GM21576 (cell line): ENCODE measurements at regions not wholly inside any gene's neighbourhood (a gene's known extent, or its start where the extent isn't known, plus 50 kb on each side); places are given as distances from the start of the nearest gene placed in this dataset.
"Not testable (repeated sequence)": the region's sequence is repeated elsewhere in the genome, so short reads cannot be mapped to it uniquely, and the experiment has no call there.

ENCODE experiments used
- ATAC-seq: cut with Tn5 transposase; IDR thresholded peaks from one replicate; pipeline ENCODE4 v1.9.1; 2021; ENCODE audit warnings: mild to moderate bottlenecking, moderate library complexity; ENCODE audit not compliant: unreplicated experiment

DNA sequence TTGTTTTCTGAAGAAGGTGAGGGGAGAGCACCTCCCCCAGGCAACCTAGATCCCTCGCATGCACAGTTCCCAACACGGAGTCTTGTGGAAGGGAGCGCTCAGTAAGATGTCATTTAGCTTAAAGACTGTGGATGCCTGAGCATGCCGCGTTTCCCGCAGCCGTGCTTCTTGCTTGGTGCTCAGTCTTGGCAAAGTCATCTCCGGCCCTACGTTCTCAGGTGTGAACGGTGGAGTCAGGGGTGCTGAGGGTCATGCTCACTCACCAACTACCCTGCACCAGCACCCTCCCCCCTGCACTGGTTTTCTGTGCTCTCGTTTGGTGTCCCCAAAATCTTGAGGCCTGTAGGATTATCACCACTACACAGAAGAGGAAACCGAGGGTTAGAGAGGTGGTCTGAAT lies 202.1 kb downstream of the RHOU start:
- ATAC-seq: no peak

DNA sequence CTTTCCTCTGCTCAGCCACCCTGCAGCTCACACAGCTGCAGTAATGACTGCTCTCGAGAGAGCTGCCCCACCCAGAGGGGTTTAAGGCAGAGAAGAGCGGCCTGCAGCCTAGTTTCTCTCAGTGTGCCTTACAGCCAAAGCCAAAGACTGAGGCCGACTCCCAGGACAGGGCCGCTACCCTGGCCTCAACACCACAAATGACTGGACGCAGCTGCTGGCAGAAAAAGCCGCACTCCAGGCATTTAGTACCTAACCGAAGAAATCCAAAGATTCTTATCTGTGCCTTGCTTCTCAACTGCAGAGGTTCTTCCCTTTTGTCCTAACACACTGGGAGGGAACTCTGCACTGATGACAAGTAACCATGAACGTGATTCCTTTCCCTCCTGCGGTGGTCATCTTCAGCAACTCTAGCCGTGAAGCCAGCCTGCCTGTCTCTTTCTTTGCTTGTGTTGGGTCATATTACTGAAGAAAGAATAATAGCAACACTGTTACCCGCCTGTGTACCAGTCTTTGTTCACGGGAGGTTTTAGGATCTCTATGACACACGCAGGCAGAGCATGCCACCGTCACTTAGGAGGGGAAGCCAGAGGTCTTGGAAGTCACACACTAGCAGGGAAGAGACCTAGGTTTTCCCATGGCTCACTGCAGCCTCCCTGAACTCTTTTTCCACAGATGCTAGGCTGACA lies 202.7 kb downstream of the RHOU start:
- no peak for ATAC-seq

GRCh38 chr1:228938537-228938901 lies 203.2 kb downstream of the RHOU start:
- ATAC-seq: no peak

DNA sequence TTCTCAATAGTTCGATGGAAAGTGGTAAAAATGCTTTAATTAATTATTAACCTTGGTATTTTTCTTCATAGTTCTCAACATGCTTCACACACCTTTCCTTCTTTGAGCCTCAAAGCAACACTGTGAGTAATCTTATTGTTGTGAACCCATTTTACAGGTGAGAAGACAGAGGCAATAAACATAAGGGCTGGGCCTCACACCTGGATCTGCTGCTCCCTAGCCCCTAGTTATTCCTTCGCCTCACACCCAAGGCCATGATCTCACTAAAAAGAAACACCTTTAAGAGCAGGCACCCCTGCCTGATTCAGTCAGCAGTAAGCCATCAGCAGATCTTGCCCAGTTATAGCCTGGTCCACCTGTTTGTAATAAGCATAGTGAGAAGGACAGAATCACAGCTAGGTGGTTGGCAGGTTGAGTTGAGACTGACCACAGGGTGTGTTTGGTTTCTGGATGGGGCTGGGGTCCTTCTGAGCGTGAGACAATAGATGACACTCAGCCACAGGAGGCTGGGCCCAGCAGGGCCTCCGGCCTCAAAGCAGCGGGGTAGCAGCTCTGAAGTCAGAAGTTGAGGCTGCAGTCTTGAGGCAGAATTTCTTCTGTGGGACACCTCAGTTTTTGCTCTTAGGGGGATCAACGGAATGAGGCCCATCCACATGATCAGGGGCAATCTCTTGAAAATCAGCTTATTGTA lies 203.9 kb downstream of the RHOU start:
- ATAC-seq: no peak

GRCh38 chr1:228939881-228940392 lies 204.7 kb downstream of the RHOU start:
- no peak for ATAC-seq

GRCh38 chr1:228940526-228940925 lies 205.2 kb downstream of the RHOU start:
- no peak for ATAC-seq

GRCh38 chr1:228940926-228941325 lies 205.6 kb downstream of the RHOU start:
- ATAC-seq: no peak

DNA sequence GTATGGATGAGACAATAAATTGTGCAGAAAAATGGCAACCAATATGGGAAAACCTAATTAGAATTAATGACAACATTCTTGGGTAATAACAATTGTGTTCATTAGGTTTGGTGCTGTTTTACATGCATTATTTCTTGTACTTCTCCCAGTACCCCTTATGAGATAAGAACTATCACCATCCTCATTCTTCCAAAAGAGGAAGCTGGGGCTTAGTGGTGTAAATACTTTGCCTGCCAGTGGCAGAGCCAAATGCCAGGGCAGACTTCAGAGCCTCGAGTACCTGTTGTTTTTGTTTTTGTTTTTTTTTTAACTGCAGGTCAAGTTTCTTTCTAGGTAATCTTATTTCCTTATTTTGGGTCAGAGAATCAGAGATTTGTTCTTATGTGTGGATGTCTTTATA lies 206.4 kb downstream of the RHOU start:
- ATAC-seq: no peak

DNA sequence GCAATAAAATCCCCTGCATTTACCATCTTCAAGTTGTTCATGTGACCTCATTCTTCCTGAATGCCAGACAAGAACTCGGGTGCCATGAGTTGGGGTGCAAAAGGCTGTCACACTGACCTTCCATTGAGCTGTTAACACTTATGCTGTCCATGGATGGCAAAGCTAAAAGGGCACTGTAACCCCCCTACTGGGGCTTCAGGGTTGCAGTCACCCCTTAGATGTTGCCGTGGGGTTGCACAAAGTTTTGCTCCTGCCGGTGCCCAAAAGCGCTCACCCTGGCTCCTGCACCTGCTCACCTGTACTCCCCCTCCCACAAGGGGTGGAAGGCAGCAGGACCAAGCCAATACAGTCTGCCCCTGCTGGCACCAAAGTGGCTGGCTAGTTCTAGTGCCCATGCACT lies 208.2 kb downstream of the RHOU start:
- no peak for ATAC-seq

GRCh38 chr1:228944296-228944695 lies 209.0 kb downstream of the RHOU start:
- ATAC-seq: no peak

DNA sequence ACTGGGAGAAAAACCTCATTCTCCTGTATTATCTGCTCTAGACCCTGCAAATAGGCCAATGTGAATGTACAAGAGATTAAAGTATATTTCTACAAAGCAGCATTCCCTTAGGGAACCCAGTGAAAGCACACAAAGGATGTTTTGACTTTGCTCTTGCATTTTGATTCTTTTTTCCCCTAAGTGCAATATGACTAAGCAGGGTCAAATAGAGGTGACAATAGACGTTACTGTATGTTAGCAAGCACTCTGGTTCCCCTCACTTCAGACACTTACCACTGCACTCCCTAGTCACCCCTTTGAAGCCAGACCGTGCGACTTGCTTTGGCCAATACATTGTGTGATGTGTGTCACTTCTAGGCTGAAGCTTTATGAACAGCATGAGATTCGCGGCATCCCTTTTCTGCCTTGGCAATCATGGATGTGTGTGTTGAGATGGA lies 209.7 kb downstream of the RHOU start:
- ATAC-seq: no peak

GRCh38 chr1:228945885-228946284 lies 210.6 kb downstream of the RHOU start:
- no peak for ATAC-seq

DNA sequence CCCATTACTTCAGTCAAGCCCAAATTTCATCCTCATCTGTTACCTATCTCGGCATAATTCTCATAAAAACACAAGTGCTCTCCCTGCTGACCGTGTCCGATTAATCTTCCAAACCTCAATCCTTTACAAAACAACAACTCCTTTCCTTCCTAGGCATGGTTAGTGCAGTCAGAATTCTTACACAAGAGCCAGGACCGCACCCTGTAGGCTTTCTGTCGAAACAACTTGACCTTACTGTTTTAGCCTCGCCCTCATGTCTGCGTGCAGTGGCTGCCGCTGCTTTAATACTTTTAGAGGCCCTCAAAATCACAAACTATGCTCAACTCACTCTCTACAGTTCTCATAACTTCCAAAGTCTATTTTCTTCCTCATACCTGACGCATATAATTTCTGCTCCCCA lies 214.3 kb downstream of the RHOU start:
- not testable (repeated sequence) for ATAC-seq

DNA sequence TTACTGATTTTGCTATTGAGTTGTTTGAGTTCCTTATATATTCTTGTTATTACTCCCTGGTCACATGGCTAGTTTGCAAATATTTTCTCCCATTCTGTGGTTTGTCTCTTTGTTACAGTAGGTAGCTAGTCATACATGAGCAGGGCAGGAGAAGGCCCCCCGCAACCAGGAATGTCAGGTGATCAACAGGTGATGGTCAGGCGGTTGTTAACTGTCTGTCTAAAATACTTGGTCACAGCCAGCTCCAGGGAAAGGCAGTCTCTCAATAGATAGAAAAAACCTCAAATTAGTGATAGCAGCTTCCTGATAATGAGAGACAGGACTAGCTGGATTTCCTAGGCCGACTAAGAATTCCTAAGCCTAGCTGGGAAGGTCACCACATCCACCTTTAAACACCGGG lies 217.9 kb downstream of the RHOU start:
- no peak for ATAC-seq

- not testable (repeated sequence) for ATAC-seq
Measured at GRCh38 chr1:228953808-228954207, 218.5 kb downstream of the RHOU start.

DNA sequence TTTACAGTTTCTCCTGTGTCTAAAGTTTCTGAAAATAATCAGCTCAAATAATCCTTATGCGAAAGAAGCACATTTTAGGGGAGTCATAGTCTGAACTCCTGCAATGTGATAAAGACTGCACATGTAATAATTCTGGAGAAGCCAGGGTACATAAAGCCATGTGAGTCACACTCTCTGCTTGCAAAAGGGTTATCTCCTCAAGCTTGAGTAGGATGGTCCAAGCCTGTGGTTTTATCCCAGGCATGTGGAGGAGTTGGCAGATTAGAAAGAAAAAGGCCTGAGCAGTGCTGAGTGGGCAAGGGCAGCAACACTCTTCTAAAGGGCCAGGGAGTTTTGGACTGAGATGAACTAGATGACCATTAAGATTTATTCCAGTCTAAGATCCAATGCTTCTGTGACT lies 220.4 kb downstream of the RHOU start:
- ATAC-seq: no peak

- no peak for ATAC-seq
Measured at GRCh38 chr1:228956864-228957263, 221.6 kb downstream of the RHOU start.

DNA sequence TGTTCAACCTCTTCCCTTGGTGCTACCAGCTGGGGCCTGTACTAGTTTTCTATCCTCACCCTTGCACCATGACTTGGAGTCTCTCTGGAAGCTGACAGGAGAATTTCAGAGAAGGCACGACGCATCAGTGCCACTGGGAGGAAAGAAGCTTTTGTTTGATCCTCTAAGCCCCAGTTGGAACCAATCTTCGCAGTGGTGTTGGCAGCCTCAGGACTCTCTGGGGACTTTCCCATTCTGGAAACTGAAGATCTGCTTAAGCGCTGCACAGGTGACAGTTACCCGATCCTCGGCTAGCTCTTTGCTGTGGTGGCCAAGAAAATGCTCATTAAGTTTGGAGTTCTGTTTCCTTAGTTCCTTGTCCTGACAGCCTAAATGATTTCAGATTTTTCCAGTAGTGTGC lies 222.3 kb downstream of the RHOU start:
- no peak for ATAC-seq

DNA sequence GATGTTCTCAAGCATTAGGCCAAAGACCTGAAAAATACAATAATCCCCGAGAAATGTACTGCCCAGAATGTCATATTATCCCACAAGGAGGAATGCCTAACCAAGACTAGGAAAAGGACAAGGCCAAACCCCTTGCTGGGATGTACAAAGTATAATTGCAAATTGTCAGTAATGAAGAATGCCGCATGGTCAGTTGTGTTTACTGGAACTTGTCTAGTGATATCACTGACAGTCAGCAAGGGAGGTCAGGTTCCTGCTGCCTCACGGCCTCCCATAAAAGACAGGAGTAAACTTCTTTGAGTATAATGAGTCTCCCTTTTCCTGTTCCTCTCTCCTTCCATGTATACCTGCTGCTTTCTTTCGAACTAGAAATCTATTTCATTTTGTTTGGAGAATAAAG lies 222.8 kb downstream of the RHOU start:
- no peak for ATAC-seq

DNA sequence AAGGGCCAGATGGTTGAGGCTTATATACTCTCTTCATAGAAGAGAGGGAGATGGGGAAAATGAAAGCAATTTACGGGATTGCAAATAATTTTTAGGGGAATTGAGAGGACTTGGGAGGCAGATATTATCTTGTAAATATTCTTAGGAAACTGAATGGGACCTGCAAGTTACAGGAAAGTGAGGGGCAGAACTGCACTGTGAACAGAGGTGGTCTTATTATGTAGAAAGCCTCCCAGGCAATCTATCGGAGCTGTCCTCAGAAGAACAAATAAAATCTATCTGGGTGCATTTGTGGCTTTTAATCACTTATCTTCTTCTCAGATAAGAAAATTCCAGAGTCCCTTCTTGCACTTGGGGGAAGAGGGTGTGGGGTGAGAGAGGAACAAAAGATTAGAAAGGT lies 223.5 kb downstream of the RHOU start:
- ATAC-seq: no peak

DNA sequence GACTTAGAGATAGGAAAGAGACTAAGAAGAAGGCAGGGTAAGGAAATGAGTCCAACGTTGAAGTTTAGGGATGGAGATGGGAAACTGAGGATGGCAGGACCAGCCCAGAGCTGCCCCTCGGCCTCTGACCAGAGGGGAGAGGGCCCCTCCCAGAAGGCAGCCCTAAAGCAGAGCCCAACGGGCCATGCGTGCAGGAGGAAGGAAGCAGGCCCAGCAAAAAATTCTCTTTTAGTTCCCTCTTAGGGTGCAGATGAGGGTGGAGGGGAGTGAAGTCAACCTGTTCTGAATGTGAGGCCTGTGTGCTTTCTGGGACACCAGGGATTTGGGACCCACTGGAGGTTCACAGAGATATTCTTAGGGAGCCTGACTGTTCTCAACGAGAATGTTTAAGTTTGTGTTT lies 225.4 kb downstream of the RHOU start:
- no peak for ATAC-seq

GRCh38 chr1:228961511-228961910 lies 226.2 kb downstream of the RHOU start:
- no peak for ATAC-seq

DNA sequence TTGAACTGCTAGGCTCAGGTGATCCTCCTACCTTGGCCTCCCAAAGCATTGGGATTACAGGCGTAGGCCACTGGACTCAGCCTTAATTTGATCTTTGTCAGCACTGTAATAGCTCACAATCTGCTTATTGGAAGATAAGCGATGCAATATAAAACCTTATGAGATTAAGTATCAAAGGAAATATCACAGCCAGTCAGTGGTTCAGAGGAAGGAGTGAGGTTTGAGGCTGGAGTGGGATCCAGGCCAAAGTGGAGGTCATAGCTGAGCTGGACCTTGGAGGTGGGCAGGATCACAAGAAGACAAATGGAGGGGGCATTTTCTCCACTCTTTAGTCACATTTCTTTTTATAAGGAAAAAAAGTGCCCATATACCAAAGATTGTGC lies 228.5 kb downstream of the RHOU start:
- no peak for ATAC-seq
